ENCODE measurements at regions not wholly inside any gene's neighbourhood (a gene's known extent, or its start where the extent isn't known, plus 50 kb on each side); places are given as distances from the start of the nearest gene placed in this dataset.
"Not testable (repeated sequence)": the region's sequence is repeated elsewhere in the genome, so short reads cannot be mapped to it uniquely, and the experiment has no call there.

DNA sequence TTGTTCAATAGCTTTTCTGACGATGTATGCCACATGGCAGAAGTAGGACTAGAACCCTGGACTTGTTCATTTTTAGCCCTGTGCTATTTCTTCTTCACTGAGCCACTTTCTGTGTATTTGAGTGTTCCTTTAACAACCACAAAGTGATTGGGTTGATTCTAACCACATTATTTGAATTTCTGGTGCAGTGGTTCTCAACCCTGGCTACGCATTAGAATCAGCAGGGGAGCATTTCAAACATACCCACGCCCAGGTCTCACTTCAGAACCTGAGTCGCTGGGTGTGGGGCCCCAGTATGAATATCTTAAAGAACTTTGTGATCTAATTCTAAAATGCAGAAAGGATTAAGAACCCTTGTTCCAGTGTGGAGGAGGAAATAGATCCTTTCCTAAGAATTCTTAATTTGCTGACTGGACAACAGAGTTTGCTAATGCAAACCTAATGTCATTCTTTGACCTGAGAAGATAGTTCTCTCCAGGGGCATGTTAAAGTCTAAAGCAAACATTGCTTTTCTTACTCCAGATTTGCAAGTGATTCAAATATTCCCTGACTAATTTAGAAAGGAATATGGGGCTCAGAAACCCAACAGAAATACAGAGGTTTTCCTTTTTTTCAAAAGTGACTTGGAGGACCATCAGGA, 75.4 kb upstream of the GDNF start:
- Mint-ChIP-seq H3K4me1 (no peaks in the 10 kb centered on the region), H3K27ac (no peak overlapping the region), H3K9me3 (no peaks in the 10 kb centered on the region), H3K27me3 (ENCODE audit: low read depth) (no peaks in the 10 kb centered on the region), H3K4me3 (no peak overlapping the region), H3K36me3 (ENCODE audit: low read depth) (no peaks in the 10 kb centered on the region)
- no peak for TF ChIP-seq CTCF (IDR thresholded peaks at IDR 0.05; ENCODE audit: unreplicated experiment in 3 of 3)

GRCh38 chr5:37909610-37910266, 69.9 kb upstream of the GDNF start:
- H3K27ac Mint-ChIP-seq; H3K36me3 Mint-ChIP-seq (ENCODE audit: low read depth); H3K4me3 Mint-ChIP-seq; H3K27me3 Mint-ChIP-seq (ENCODE audit: low read depth); H3K4me1 Mint-ChIP-seq; H3K9me3 Mint-ChIP-seq: not testable (repeated sequence)

- Mint-ChIP-seq H3K9me3 (peaks cover 9% of the 10 kb centered on the region), H3K27ac (no peak overlapping the region), H3K4me1 (no peaks in the 10 kb centered on the region), H3K36me3 (ENCODE audit: low read depth) (no peaks in the 10 kb centered on the region), H3K4me3 (no peak overlapping the region), H3K27me3 (ENCODE audit: low read depth) (no peaks in the 10 kb centered on the region)
- no peak for TF ChIP-seq CTCF (IDR thresholded peaks at IDR 0.05; ENCODE audit: unreplicated experiment in 3 of 3)
These were observed 66.6 kb upstream of the GDNF start for GRCh38 chr5:37906416-37906815.

GRCh38 chr5:37905230-37905629, 65.4 kb upstream of the GDNF start:
- Mint-ChIP-seq H3K36me3 (ENCODE audit: low read depth) (no peaks in the 10 kb centered on the region), H3K27ac (no peak overlapping the region), H3K4me1 (peaks cover 6% of the 10 kb centered on the region), H3K27me3 (ENCODE audit: low read depth) (no peaks in the 10 kb centered on the region), H3K9me3 (peaks cover 9% of the 10 kb centered on the region), H3K4me3 (no peak overlapping the region)
- no peak for TF ChIP-seq CTCF (IDR thresholded peaks at IDR 0.05; ENCODE audit: unreplicated experiment in 3 of 3)

DNA sequence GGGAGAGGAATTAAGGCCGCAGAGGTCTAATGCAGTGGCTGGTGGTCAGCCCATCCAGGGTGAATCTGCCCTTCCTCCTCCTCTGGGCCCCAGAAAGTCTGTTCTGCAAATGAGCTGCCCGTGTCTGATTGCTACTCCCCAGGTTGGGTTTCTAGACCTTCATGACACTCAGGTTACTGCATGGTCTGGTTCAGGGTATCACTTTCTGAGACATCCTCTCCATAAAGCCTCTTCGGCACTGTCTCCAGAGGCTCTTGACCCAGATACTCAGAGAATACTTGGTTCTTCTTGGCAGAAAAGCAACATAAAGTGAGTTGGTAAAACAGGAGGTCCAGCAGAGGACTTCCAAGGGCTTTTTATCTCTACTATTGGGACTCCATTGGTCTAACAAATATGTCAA, 62.5 kb upstream of the GDNF start:
- TF ChIP-seq CTCF (IDR thresholded peaks at IDR 0.05; ENCODE audit: unreplicated experiment in 3 of 3) = no peak
- no peaks in the 10 kb centered on the region for H3K27me3 Mint-ChIP-seq (ENCODE audit: low read depth)
- H3K36me3 Mint-ChIP-seq (ENCODE audit: low read depth) = no peaks in the 10 kb centered on the region
- H3K4me3 Mint-ChIP-seq = no peak overlapping the region
- peaks cover 9% of the 10 kb centered on the region for H3K9me3 Mint-ChIP-seq
- H3K27ac Mint-ChIP-seq = no peak overlapping the region
- peaks cover 6% of the 10 kb centered on the region for H3K4me1 Mint-ChIP-seq

GRCh38 chr5:37900692-37901091, 60.9 kb upstream of the GDNF start:
- no peak overlapping the region for H3K4me3 Mint-ChIP-seq
- peaks cover 5% of the 10 kb centered on the region for H3K9me3 Mint-ChIP-seq
- H3K27me3 Mint-ChIP-seq (ENCODE audit: low read depth) = peaks cover 3% of the 10 kb centered on the region
- H3K36me3 Mint-ChIP-seq (ENCODE audit: low read depth) = no peaks in the 10 kb centered on the region
- no peak for TF ChIP-seq CTCF (IDR thresholded peaks at IDR 0.05; ENCODE audit: unreplicated experiment in 3 of 3)
- no peak overlapping the region for H3K27ac Mint-ChIP-seq
- peaks cover 6% of the 10 kb centered on the region for H3K4me1 Mint-ChIP-seq

All from nephron (organoid).